Activated CD8-positive, alpha-beta memory T cell treated with anti-CD3 and anti-CD28 coated beads for 4 hours (primary cell): ENCODE measurements at regions not wholly inside any gene's neighbourhood (a gene's known extent, or its start where the extent isn't known, plus 50 kb on each side); places are given as distances from the start of the nearest gene placed in this dataset.

Experiments
- DNase-seq, 2 donors: peaks; one replicate each; pipeline ENCODE4 v3.0.0-alpha.2; 2020; ENCODE audit warnings: low read depth in 2 of 2

GRCh38 chr4:181350615-181351415 is 892.4 kb upstream of the TENM3 start:
- DNase-seq: no peak

- DNase-seq: no peak
Measured at GRCh38 chr4:181364504-181364903, 878.7 kb upstream of the TENM3 start.

GRCh38 chr4:181365671-181366070 is 877.5 kb upstream of the TENM3 start:
- no peak for DNase-seq

GRCh38 chr4:181372014-181372413 is 871.2 kb upstream of the TENM3 start:
- DNase-seq: no peak

- no peak for DNase-seq
Measured at GRCh38 chr4:181376058-181376457, 867.1 kb upstream of the TENM3 start.

DNA sequence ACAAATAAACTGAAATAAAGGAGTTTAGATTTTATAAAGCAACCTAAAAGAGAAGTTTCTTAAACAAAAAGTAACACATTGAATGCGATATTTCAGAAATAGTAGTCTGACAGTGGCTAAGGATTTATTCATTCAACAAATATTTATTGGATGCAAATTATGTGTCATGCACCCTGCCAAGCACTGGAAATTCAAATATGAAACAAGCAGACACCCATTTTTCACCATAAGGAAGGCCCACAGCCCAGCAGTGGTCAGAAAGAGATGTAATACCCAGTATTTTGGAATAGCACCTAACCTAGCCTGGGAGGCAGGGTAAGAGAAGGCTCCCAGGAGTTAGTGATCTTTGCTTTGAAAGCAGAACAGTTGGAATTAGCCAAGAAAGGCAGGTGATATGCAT is 855.1 kb upstream of the TENM3 start:
- DNase-seq: no peak

GRCh38 chr4:181416966-181417365 is 826.2 kb upstream of the TENM3 start:
- DNase-seq: no peak

DNA sequence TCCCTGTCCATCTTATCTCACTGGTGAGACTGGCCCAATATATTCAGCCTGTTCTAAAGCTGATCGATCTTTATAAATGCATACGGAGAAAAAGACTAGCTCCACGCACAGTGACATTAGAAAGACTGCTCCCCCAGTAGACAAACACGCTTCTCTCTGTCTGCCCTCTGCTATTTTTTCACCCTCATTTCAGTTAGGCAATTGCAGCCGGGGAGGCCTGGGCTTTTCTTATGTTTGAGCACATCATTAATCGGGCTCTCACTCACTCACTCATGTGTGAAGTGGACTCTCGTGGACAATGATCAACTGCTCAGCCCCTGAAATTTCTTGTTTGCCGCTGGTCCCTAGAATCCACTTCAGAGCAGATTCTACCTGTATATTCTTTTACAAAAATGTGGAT is 824.7 kb upstream of the TENM3 start:
- no peak for DNase-seq

- DNase-seq: no peak
Measured at GRCh38 chr4:181420950-181421349, 822.3 kb upstream of the TENM3 start.

GRCh38 chr4:181424362-181425016 is 818.7 kb upstream of the TENM3 start:
- no peak for DNase-seq

- DNase-seq: no peak
Measured at GRCh38 chr4:181427076-181427475, 816.1 kb upstream of the TENM3 start.

- no peak for DNase-seq
Measured at GRCh38 chr4:181431006-181431405, 812.2 kb upstream of the TENM3 start.

DNA sequence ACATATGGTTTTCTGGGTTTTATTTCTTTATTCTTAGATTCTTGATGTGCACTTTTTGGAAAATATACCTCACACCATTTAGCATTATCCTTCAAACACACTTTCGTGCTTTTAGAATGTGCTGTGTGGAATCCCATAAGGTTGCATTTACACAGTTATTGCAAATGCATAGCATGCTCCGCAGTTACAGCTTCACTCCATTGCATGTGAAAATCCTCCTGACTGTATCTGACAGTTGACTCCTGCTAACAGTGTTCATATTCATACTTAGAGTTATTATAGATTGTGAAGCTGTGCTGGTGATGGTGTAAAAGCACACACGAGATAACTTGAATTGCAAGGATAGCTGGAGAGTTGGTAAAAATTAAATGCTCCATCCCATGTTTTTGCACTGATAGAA is 811.5 kb upstream of the TENM3 start:
- no peak for DNase-seq

GRCh38 chr4:181432335-181432734 is 810.9 kb upstream of the TENM3 start:
- no peak for DNase-seq

DNA sequence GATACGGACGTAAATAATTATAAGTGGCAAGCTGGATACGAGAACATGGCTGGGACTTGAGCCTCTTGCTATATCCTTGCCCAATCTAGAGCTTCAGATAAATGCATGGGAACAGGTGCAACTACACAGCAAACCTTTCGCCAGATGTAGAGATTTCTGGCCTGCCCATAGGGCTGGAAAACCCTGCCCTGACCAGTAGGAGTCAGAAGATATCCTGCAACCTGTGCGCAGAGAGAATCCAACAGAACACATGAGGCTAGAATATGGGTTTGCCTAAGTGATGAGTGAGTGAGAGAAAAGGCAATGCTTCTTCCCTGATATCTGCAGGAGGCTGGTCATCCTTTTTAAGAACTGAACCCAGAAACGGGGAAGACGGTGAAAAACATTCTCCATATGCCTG is 805.3 kb upstream of the TENM3 start:
- no peak for DNase-seq

DNA sequence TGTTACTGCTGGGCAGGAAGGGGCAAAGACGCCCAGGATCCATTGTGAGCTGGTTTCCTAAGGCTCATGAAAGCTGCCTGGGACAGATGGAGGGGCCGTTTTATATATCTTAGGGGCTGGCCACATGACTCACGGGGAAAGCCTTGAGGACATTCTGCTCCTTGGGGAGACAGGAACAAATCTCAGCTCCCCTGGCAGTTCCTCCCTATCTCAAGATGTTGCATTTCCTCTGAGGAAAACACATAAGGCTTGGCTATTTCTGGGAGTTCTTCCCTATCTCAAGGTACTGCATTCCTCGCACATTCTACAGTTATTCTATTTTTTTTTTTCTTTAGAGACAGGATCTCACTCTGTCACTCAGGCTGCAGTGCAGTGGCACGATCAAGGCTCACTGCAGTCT is 804.6 kb upstream of the TENM3 start:
- DNase-seq: no peak

GRCh38 chr4:181443021-181443420 is 800.2 kb upstream of the TENM3 start:
- no peak for DNase-seq

DNA sequence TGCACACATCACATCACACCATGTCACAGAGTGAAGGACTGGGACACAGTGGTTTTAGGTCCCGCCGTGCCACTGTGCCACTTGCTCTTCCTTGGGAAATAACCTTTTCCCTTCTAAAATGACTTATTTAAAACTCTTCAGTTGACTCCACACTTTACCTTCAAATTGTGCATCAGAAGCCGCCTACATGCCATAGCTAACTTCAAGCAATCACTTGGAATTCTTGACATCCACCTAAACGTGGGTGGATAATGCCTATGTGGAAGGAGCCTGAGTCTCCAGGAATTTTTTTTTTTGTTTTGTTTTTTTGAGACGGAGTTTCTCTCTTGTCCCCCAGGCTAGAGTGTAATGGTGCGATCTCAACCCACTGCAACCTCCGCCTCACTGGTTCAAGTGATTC is 777.4 kb upstream of the TENM3 start:
- DNase-seq: no peak

- DNase-seq: no peak
Measured at GRCh38 chr4:181468451-181468850, 774.8 kb upstream of the TENM3 start.

GRCh38 chr4:181470306-181470705 is 772.9 kb upstream of the TENM3 start:
- no peak for DNase-seq

DNA sequence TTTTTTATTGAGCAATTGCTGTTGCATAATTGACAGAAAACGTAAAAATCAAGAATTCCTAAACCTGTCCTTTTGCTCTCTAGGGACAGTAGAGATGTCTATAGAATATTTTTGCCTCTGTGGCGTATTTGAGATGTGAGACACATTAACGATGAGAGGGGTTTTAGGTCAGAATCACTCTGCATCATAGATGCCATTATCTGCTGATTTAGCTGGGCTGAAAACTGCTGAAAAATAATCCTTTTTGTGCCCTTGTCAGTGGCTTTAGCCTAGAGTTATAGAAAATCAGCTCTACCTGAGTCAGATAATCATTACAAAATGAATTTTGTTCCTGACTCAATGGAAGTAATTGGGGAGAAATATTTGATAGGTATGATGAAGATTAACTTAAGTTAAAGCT is 767.8 kb upstream of the TENM3 start:
- DNase-seq: no peak

DNA sequence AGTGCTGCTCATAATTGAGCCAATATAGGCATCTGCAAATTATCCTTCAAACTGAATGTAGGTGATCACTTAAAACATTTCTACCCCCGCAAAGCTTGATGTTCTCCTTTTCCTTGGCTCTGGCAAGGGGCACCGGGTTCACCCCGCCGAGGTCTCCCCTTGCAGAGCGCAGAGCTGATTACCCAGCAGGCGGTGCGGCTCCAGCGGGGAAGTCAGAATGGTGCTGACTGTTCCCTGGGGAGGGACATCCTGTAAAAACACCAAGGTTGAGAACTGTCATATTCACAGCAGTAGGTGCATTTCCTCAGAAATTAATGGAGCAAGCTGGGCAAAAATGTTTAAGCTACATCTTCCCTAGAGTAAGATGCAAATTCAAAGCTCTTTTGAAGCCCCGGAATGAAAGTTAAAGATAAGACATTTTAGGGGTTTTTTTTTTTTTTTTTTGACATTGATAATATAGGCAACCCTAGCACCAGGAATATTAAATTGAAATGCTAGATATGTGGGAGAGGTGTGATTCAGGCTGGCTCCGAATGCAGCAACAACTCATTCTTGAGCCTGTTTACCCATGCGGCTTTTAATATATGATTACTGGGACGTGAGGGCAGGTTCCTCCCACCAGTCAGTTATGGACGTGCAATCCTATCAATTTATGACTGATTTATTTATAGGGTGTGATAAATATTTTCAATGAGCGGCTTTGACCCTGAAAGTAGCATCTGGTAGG is 767.3 kb upstream of the TENM3 start:
- no peak for DNase-seq

DNA sequence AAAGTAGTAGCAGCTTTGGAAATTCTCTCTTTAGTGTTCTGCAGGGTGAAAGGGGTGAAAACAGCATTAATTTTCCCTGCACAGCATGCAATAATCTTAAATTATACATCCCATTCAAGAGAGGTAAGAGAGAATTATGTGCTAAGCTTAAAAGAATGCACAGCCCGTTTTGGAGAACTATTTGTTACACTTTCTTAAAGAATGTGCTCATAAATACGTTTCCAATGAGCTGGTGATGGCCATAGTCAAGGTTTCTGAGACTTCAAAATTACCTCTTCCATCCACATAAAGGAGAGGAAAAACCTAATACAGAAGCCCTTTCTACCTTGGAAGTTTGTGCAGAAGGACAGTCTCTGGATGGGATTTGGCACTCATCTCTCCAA is 766.7 kb upstream of the TENM3 start:
- DNase-seq: no peak
